C4-2B (cell line): ENCODE measurements at regions not wholly inside any gene's neighbourhood (a gene's known extent, or its start where the extent isn't known, plus 50 kb on each side); places are given as distances from the start of the nearest gene placed in this dataset.

ENCODE experiments used
- CTCF ChIP-seq: fragments of 450-650 bp; conservative IDR thresholded peaks from 2 replicates; pipeline ENCODE4 v1.5.1; 2017; ENCODE audit warnings: mild to moderate bottlenecking
- ZFX ChIP-seq: fragments of 450-650 bp; IDR thresholded peaks from 2 replicates; pipeline ENCODE4 v1.6.1; 2017

DNA sequence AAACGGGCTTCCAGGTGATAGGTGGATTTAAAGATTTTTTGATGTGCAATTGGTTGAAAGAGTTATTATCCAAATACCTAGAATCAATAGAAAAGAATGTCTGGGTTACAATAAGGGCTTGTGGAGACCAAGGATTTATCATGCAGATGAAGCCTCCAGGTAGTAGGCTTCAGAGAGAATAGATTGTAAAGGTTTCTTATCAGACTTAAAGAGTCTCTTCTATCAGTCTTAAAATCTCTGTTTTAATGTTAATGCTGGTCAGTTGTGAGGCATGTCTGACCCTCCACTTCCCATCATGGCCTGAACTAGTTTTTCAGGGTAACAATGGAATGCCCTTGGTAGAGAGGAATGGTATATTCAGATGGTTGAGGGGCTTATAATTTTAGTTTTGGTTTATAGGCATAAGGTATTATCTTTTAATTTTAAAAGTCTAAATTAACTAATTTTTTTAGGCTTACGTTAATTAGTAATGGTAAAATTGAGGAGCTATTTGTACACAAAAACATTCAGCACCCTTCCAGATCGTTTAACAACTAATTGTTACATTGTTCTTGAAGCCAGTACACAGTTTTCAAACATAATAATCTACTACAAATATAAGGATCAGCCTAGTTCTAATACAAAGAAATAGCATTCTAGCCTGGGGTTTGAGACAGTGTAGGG, 704.2 kb upstream of the MBL2 start:
- no peak for TF ChIP-seq CTCF
- TF ChIP-seq ZFX = no peak
